IMR-90 (cell line): ENCODE measurements at regions not wholly inside any gene's neighbourhood (a gene's known extent, or its start where the extent isn't known, plus 50 kb on each side); places are given as distances from the start of the nearest gene placed in this dataset.

Experiments
- ATAC-seq: fragments of 200-7000 bp; cut with Tn5 transposase; 2 replicates; pipeline ENCODE4 v1.9.1; 2020; ENCODE audit warnings: low read depth, mild to moderate bottlenecking, moderate library complexity
- BruUV-seq: library from RNA; stranded (reverse); fragments of 400-500 nt; replicated peaks from 2 replicates; lab custom pipeline; 2021; lab: Mats Ljungman, UMichigan
- CTCF ChIA-PET: fragments of 300-600 bp; formaldehyde crosslinking; extraction: SDS; loops from one replicate; lab custom pipeline; 2021; ENCODE audit warnings: antibody characterized with exemption; lab: Yijun Ruan, JAX
- POLR2A ChIA-PET: fragments of 300-600 bp; sonication (Branson Sonifier 250); formaldehyde crosslinking; loops from one replicate; lab custom pipeline; 2022; ENCODE audit warnings: antibody characterized with exemption; ENCODE audit not compliant: unreplicated experiment; lab: Charles Lee
- DNase-seq: peaks from one replicate; pipeline ENCODE4 v3.0.0; 2013
- H2AFZ ChIP-seq: replicated peaks from 2 replicates; pipeline ENCODE3; 2013; ENCODE audit warnings: low read length, mild to moderate bottlenecking; ENCODE audit not compliant: poor library complexity
- H2AK5ac ChIP-seq: 2 replicates; pipeline ENCODE4 v1.6.1; 2013; ENCODE audit warnings: low read depth, low read length, inconsistent platforms
- H2AK9ac ChIP-seq: replicated peaks from 2 replicates; pipeline ENCODE3; 2013; ENCODE audit warnings: mild to moderate bottlenecking, low read depth, low read length, moderate library complexity; ENCODE audit not compliant: poor library complexity
- H2BK120ac ChIP-seq: 2 replicates; pipeline ENCODE4 v1.6.1; 2013; ENCODE audit warnings: low read depth, low read length, inconsistent platforms
- H2BK15ac ChIP-seq: 3 replicates; pipeline ENCODE4 v1.6.1; 2013; ENCODE audit warnings: low read depth, low read length, inconsistent platforms
- H2BK20ac ChIP-seq: 2 replicates; pipeline ENCODE4 v1.6.1; 2013; ENCODE audit warnings: low read depth, mild to moderate bottlenecking, inconsistent platforms, low read length, moderate library complexity
- H2BK5ac ChIP-seq: 2 replicates; pipeline ENCODE4 v1.6.1; 2013; ENCODE audit warnings: mild to moderate bottlenecking, low read depth, low read length, inconsistent platforms; ENCODE audit not compliant: poor library complexity, severe bottlenecking
- H3K14ac ChIP-seq: replicated peaks from 2 replicates; pipeline ENCODE4 v1.6.1; 2013; ENCODE audit warnings: low read depth, low read length, inconsistent platforms
- H3K18ac ChIP-seq: 2 replicates; pipeline ENCODE4 v1.6.1; 2013; ENCODE audit warnings: low read depth, low read length, control low read depth
- H3K23ac ChIP-seq: 2 replicates; pipeline ENCODE4 v1.6.1; 2013; ENCODE audit warnings: low read depth, low read length, inconsistent platforms
- H3K27ac ChIP-seq: 2 replicates; pipeline ENCODE4 v1.5.1; 2013; ENCODE audit warnings: mild to moderate bottlenecking, control low read depth, low read length; ENCODE audit not compliant: insufficient read depth
- H3K27me3 ChIP-seq: 2 replicates; pipeline ENCODE4 v1.6.1; 2013; ENCODE audit warnings: low read length; ENCODE audit not compliant: control insufficient read depth, insufficient read depth
- H3K36me3 ChIP-seq: 2 replicates; pipeline ENCODE4 v1.6.1; 2013; ENCODE audit warnings: low read length, mixed read lengths; ENCODE audit not compliant: control insufficient read depth, insufficient read depth
- H3K4ac ChIP-seq: 2 replicates; pipeline ENCODE4 v1.6.1; 2013; ENCODE audit warnings: low read depth, low read length, inconsistent platforms
- H3K4me1 ChIP-seq: 2 replicates; pipeline ENCODE4 v1.6.1; 2013; ENCODE audit warnings: low read length, mixed read lengths; ENCODE audit not compliant: control insufficient read depth, insufficient read depth
- H3K4me2 ChIP-seq: 2 replicates; pipeline ENCODE4 v1.6.1; 2013; ENCODE audit warnings: low read depth, mild to moderate bottlenecking, control low read depth, low read length, moderate library complexity
- H3K4me3 ChIP-seq: 2 replicates; pipeline ENCODE4 v1.5.1; 2013; ENCODE audit warnings: low read depth, mild to moderate bottlenecking, control low read depth, low read length, moderate library complexity; ENCODE audit not compliant: insufficient read depth
- H3K56ac ChIP-seq: 2 replicates; pipeline ENCODE4 v1.6.1; 2013; ENCODE audit warnings: low read length, inconsistent platforms; ENCODE audit not compliant: insufficient read depth; ENCODE audit errors: extremely low read depth
- H3K79me1 ChIP-seq, 2 experiments: 2 replicates each; pipeline ENCODE4 v1.6.1; 2013; ENCODE audit warnings: low read length in 2 of 2, inconsistent platforms in 1 of 2, low read depth in 1 of 2
- H3K9ac ChIP-seq: 2 replicates; pipeline ENCODE4 v1.6.1; 2013; ENCODE audit warnings: low read depth, low read length, control low read depth
- H3K9me1 ChIP-seq: 2 replicates; pipeline ENCODE4 v1.6.1; 2013; ENCODE audit warnings: low read length, inconsistent platforms; ENCODE audit not compliant: insufficient read depth
- H3K9me3 ChIP-seq: 2 replicates; pipeline ENCODE4 v1.6.1; 2013; ENCODE audit warnings: low read length; ENCODE audit not compliant: control insufficient read depth, insufficient read depth
- H4K20me1 ChIP-seq: 2 replicates; pipeline ENCODE4 v1.6.1; 2013; ENCODE audit warnings: low read length, inconsistent platforms; ENCODE audit not compliant: insufficient read depth
- H4K5ac ChIP-seq: 2 replicates; pipeline ENCODE4 v1.6.1; 2013; ENCODE audit warnings: mild to moderate bottlenecking, low read depth, low read length, control low read depth
- H4K8ac ChIP-seq, 2 experiments: 2 replicates each; pipeline ENCODE4 v1.6.1; 2013; ENCODE audit warnings: low read depth in 2 of 2, low read length in 2 of 2, control low read depth in 1 of 2, inconsistent platforms in 1 of 2
- H4K91ac ChIP-seq: 2 replicates; pipeline ENCODE4 v1.6.1; 2013; ENCODE audit warnings: low read depth, low read length, inconsistent platforms; ENCODE audit not compliant: insufficient read depth
- BHLHE40 ChIP-seq: fragments of 150-350 bp; IDR thresholded peaks from 2 replicates; pipeline ENCODE4 v1.6.1; 2016; ENCODE audit warnings: mild to moderate bottlenecking, low read depth, low read length
- MAFK ChIP-seq: IDR thresholded peaks from 2 replicates; pipeline ENCODE4 v1.6.1; 2012; ENCODE audit warnings: low read depth, low read length, improper control_type of control experiment
- NFE2L2 ChIP-seq: fragments of 150-350 bp; IDR thresholded peaks from 2 replicates; pipeline ENCODE4 v1.6.1; 2016; ENCODE audit warnings: low read depth, mild to moderate bottlenecking, low read length
- WGBS, 2 experiments: methylation state at CpG; one replicate each; pipeline versions ENCODE4 v1.1.5 to v1.1.7; 2013; ENCODE audit warnings: missing lambda C conversion rate in 2 of 2; ENCODE audit not compliant: insufficient read length in 1 of 2; ENCODE audit errors: extremely low coverage in 2 of 2; 5-methylcytosine and 5-hydroxymethylcytosine counted together
- dilution Hi-C: fragments of 300-500 bp; cut with HindIII; formaldehyde crosslinking; loops from one replicate; pipeline ENCODE4 v1.14.3; 2018; ENCODE audit warnings: low sequenced_read_pairs; ENCODE audit not compliant: unreplicated experiment
- in situ Hi-C: fragments of 300-500 bp; cut with MboI; formaldehyde crosslinking; loops from 3 replicates; pipeline ENCODE4 v1.14.3; 2019; ENCODE audit warnings: low sequenced_read_pairs, inconsistent platforms, mixed read lengths
- intact Hi-C: fragments of 100-400 bp; cut with micrococcal nuclease; formaldehyde crosslinking; loops from 2 replicates; pipeline ENCODE4 v1.10.0; 2022

- Histone ChIP-seq H3K14ac (no peak overlapping the region), H3K23ac (no peak overlapping the region), H3K36me3 (no peaks in the 10 kb centered on the region), H4K91ac (no peak overlapping the region), H2AK9ac (no peak overlapping the region), H4K5ac (no peak overlapping the region), H2BK120ac (no peak overlapping the region), H3K4ac (no peak overlapping the region), H3K56ac (no peak overlapping the region), H3K9ac (no peak overlapping the region), H3K27me3 (no peaks in the 10 kb centered on the region), H3K9me3 (no peaks in the 10 kb centered on the region), H4K8ac (no peak overlapping the region), H2BK5ac (no peak overlapping the region), H3K79me1 (no peaks in the 10 kb centered on the region), H2AK5ac (no peak overlapping the region), H3K18ac (no peak overlapping the region), H3K4me3 (no peak overlapping the region), H3K9me1 (peaks cover 3% of the 10 kb centered on the region; the same call in 1 of the 2 replicates), H2AFZ (no peak overlapping the region), H3K4me1 (peaks cover 3% of the 10 kb centered on the region), H3K27ac (no peak overlapping the region), H4K20me1 (no peaks in the 10 kb centered on the region), H2BK20ac (no peak overlapping the region; the same call in 1 of the 2 replicates), H3K4me2 (no peak overlapping the region), H2BK15ac (0 out of 3 replicates have a peak overlapping the region, but pooled peaks have one; percentile 36)
- 80% methylated on average over 1 of the region's 4 CpGs; no CpG with 5 or more reads in 1 of the 2 experiments for WGBS, 2 experiments
- in situ Hi-C loops = no loop called here
- TF ChIP-seq NFE2L2 = peak; percentile 89
- no peak for TF ChIP-seq BHLHE40
- 0 out of 2 replicates have a peak, but pooled peaks have one; percentile 32 for TF ChIP-seq MAFK
- ChIA-PET CTCF (interaction anchor here (0.6 kb wide), 1 partner anchor 10 kb away, joined by 3 read pairs; no protein-coding TSS in a partner anchor), POLR2A (no interaction called here)
- ATAC-seq (0 out of 2 replicates have a peak, but pooled peaks have one; percentile 17), DNase-seq (peak; percentile 40)
- intact Hi-C loops = no loop called here
- dilution Hi-C loops = no loop called here
- no TSS peak for BruUV-seq
These were observed 161.3 kb upstream of the CBLB start for GRCh38 chr3:106029954-106030626.
